A549 (cell line): ENCODE measurements at regions not wholly inside any gene's neighbourhood (a gene's known extent, or its start where the extent isn't known, plus 50 kb on each side); places are given as distances from the start of the nearest gene placed in this dataset.

Source experiments
- ATAC-seq, 2 experiments: fragments of 200-7000 bp in 1 of 2; fragments of >200 bp in 1 of 2; cut with Nextera tagmentation in 1 of 2; cut with Tn5 transposase in 1 of 2; 3 replicates each; pipeline versions ENCODE4 v1.8.0 to v1.9.1; 2018 to 2020; ENCODE audit warnings: mild to moderate bottlenecking in 1 of 2, moderate library complexity in 1 of 2
- CTCF ChIA-PET: fragments of 300-600 bp; sonication (Branson Sonifier 250); formaldehyde crosslinking; extraction: SDS; loops from one replicate; lab custom pipeline; 2021; ENCODE audit warnings: antibody characterized with exemption, inconsistent platforms; lab: Yijun Ruan, JAX
- POLR2A ChIA-PET: fragments of 350-600 bp; formaldehyde crosslinking; extraction: SDS; loops from one replicate; lab custom pipeline; 2021; ENCODE audit warnings: antibody characterized with exemption, inconsistent platforms; lab: Yijun Ruan, JAX
- DNase-seq, 2 experiments: peaks; one replicate each; pipeline versions ENCODE4 v3.0.0 to v3.0.0-alpha.2; 2011 to 2016; ENCODE audit warnings: low read depth in 1 of 2, low spot score in 1 of 2
- FAIRE-seq: peaks from 2 replicates; lab custom pipeline; 2011; peaks lifted over from hg19 to GRCh38; lab: Jason Lieb, UNC
- H3K27ac ChIP-seq, 2 experiments: fragments of >200 bp; sonication (Bioruptor Twin); formaldehyde crosslinking; 3 replicates each; pipeline ENCODE4 v1.5.1; 2016 to 2017
- H3K4me1 ChIP-seq: fragments of >200 bp; sonication (Bioruptor Twin); formaldehyde crosslinking; 3 replicates; pipeline ENCODE4 v1.6.1; 2016
- H3K4me2 ChIP-seq: fragments of >200 bp; sonication (Bioruptor Twin); formaldehyde crosslinking; 3 replicates; pipeline ENCODE4 v1.6.1; 2016
- H3K4me3 ChIP-seq: fragments of >200 bp; sonication (Bioruptor Twin); formaldehyde crosslinking; 3 replicates; pipeline ENCODE4 v1.5.1; 2016
- H3K9me3 ChIP-seq: fragments of >200 bp; sonication (Bioruptor Twin); formaldehyde crosslinking; 3 replicates; pipeline ENCODE4 v1.6.1; 2016
- ATOH8 ChIP-seq: fragments of 250-450 bp; sonication (Bioruptor Pico); IDR thresholded peaks from 2 replicates; pipeline ENCODE4 v1.5.0; 2020; ENCODE audit warnings: low read depth, mild to moderate bottlenecking, moderate library complexity
- CBX8 ChIP-seq: fragments of 200-600 bp; sonication (generic); IDR thresholded peaks from 2 replicates; pipeline ENCODE4 v1.6.1; 2016
- CEBPB ChIP-seq, 2 experiments: fragments of >200 bp in 1 of 2; sonication (Bioruptor Twin) in 1 of 2; formaldehyde crosslinking in 1 of 2; IDR thresholded peaks; 2 replicates each; pipeline ENCODE4 v1.6.1; 2012 to 2016
- CHD2 ChIP-seq: fragments of 150-350 bp; IDR thresholded peaks from 2 replicates; pipeline ENCODE4 v1.6.1; 2014; ENCODE audit warnings: low read length; ENCODE audit not compliant: partially characterized antibody
- CTCF ChIP-seq: fragments of >200 bp; sonication (Bioruptor Twin); formaldehyde crosslinking; IDR thresholded peaks from 3 replicates; pipeline ENCODE4 v1.5.1; 2016
- EHF ChIP-seq: fragments of 250-450 bp; sonication (Bioruptor Pico); IDR thresholded peaks from 2 replicates; pipeline ENCODE4 v1.5.0; 2020; ENCODE audit warnings: mild to moderate bottlenecking
- EHMT2 ChIP-seq: fragments of 200-600 bp; sonication (generic); IDR thresholded peaks from 2 replicates; pipeline ENCODE4 v1.6.1; 2016; ENCODE audit warnings: antibody characterized with exemption, low read depth, mild to moderate bottlenecking, moderate library complexity
- EP300 ChIP-seq, 2 experiments: fragments of >200 bp; sonication (Bioruptor Twin); formaldehyde crosslinking; IDR thresholded peaks; 2 replicates in 1 of 2; 3 replicates in 1 of 2; pipeline ENCODE4 v1.6.1; 2016 to 2017
- FOSB ChIP-seq: fragments of 250-450 bp; sonication (Bioruptor Pico); IDR thresholded peaks from 2 replicates; pipeline ENCODE4 v1.5.0; 2020; ENCODE audit warnings: mild to moderate bottlenecking, moderate library complexity
- FOSL2 ChIP-seq, 2 experiments: fragments of 450-650 bp in 1 of 2; fragments of >200 bp in 1 of 2; sonication (Bioruptor Twin) in 1 of 2; formaldehyde crosslinking; IDR thresholded peaks; 2 replicates each; pipeline versions ENCODE4 v1.5.0 to v1.6.1; 2016 to 2020; ENCODE audit warnings: mild to moderate bottlenecking in 1 of 2, moderate library complexity in 1 of 2
- FOXS1 ChIP-seq: fragments of 250-450 bp; sonication (Bioruptor Pico); IDR thresholded peaks from 2 replicates; pipeline ENCODE4 v1.5.0; 2020; ENCODE audit warnings: mild to moderate bottlenecking, moderate library complexity
- HES2 ChIP-seq: fragments of >200 bp; sonication (Bioruptor Twin); formaldehyde crosslinking; IDR thresholded peaks from 2 replicates; pipeline ENCODE4 v1.6.1; 2016
- HMGXB4 ChIP-seq: fragments of 250-450 bp; sonication (Bioruptor Pico); IDR thresholded peaks from 2 replicates; pipeline ENCODE4 v1.5.0; 2021; ENCODE audit warnings: mild to moderate bottlenecking, moderate library complexity, borderline replicate concordance
- HOXA7 ChIP-seq: fragments of 250-450 bp; sonication (Bioruptor Pico); IDR thresholded peaks from 2 replicates; pipeline ENCODE4 v1.5.0; 2020; ENCODE audit warnings: mild to moderate bottlenecking, moderate library complexity
- HOXB5 ChIP-seq: fragments of 250-450 bp; sonication (Bioruptor Pico); IDR thresholded peaks from 2 replicates; pipeline ENCODE4 v1.5.0; 2020; ENCODE audit warnings: mild to moderate bottlenecking, moderate library complexity
- JUN ChIP-seq, 2 experiments: fragments of >200 bp; sonication (Bioruptor Twin); formaldehyde crosslinking; IDR thresholded peaks; 2 replicates in 1 of 2; 3 replicates in 1 of 2; pipeline ENCODE4 v1.6.1; 2016 to 2017
- JUNB ChIP-seq: fragments of >200 bp; sonication (Bioruptor Twin); formaldehyde crosslinking; IDR thresholded peaks from 2 replicates; pipeline ENCODE4 v1.6.1; 2016
- KDM5A ChIP-seq: fragments of 200-600 bp; sonication (generic); IDR thresholded peaks from 2 replicates; pipeline ENCODE4 v1.6.1; 2016; ENCODE audit warnings: antibody characterized with exemption, mild to moderate bottlenecking
- MAFK ChIP-seq: fragments of 450-650 bp; IDR thresholded peaks from 2 replicates; pipeline ENCODE4 v1.6.1; 2014; ENCODE audit not compliant: partially characterized antibody
- MAZ ChIP-seq: fragments of 150-350 bp; IDR thresholded peaks from 2 replicates; pipeline ENCODE4 v1.6.1; 2014; ENCODE audit warnings: antibody characterized with exemption, low read depth, low read length, borderline replicate concordance
- NFE2L2 ChIP-seq: fragments of 150-350 bp; conservative IDR thresholded peaks from 2 replicates; pipeline ENCODE4 v1.6.1; 2014; ENCODE audit warnings: low read length
- NPAS2 ChIP-seq: fragments of 250-450 bp; sonication (Bioruptor Pico); IDR thresholded peaks from 2 replicates; pipeline ENCODE4 v1.8.0; 2022; ENCODE audit warnings: mild to moderate bottlenecking, moderate library complexity, borderline replicate concordance
- NR3C1 ChIP-seq: fragments of >200 bp; sonication (Bioruptor Twin); formaldehyde crosslinking; IDR thresholded peaks from 3 replicates; pipeline ENCODE4 v1.6.1; 2017
- PHF8 ChIP-seq: fragments of 200-600 bp; sonication (generic); IDR thresholded peaks from 2 replicates; pipeline ENCODE4 v1.6.1; 2016; ENCODE audit warnings: low read depth, mild to moderate bottlenecking, antibody characterized with exemption, moderate library complexity, borderline replicate concordance
- POLR2A ChIP-seq: IDR thresholded peaks from 2 replicates; pipeline ENCODE4 v1.6.1; 2012; ENCODE audit warnings: mild to moderate bottlenecking, low read length
- RAD21 ChIP-seq, 2 experiments: fragments of >200 bp in 1 of 2; sonication (Bioruptor Twin) in 1 of 2; formaldehyde crosslinking in 1 of 2; IDR thresholded peaks in 1 of 2; conservative IDR thresholded peaks in 1 of 2; 2 replicates in 1 of 2; 3 replicates in 1 of 2; pipeline ENCODE4 v1.6.1; 2012 to 2018; ENCODE audit warnings: inconsistent platforms in 1 of 2
- RARB ChIP-seq: fragments of 250-450 bp; sonication (Bioruptor Pico); IDR thresholded peaks from 2 replicates; pipeline ENCODE4 v1.8.0; 2021; ENCODE audit warnings: mild to moderate bottlenecking, moderate library complexity
- SMC3 ChIP-seq: fragments of >200 bp; sonication (Bioruptor Twin); formaldehyde crosslinking; IDR thresholded peaks from 3 replicates; pipeline ENCODE4 v1.6.1; 2018; ENCODE audit warnings: inconsistent platforms
- SREBF2 ChIP-seq: fragments of 450-650 bp; IDR thresholded peaks from 2 replicates; pipeline ENCODE4 v1.6.1; 2014; ENCODE audit warnings: mild to moderate bottlenecking, moderate library complexity
- TFCP2L1 ChIP-seq: fragments of 250-450 bp; sonication (Bioruptor Pico); IDR thresholded peaks from 2 replicates; pipeline ENCODE4 v1.5.0; 2021; ENCODE audit warnings: mild to moderate bottlenecking
- USF2 ChIP-seq: fragments of 450-650 bp; IDR thresholded peaks from 2 replicates; pipeline ENCODE4 v1.6.1; 2014; ENCODE audit warnings: antibody characterized with exemption
- ZC3H11A ChIP-seq: fragments of 450-650 bp; IDR thresholded peaks from 2 replicates; pipeline ENCODE4 v1.6.1; 2014; ENCODE audit warnings: antibody characterized with exemption, mild to moderate bottlenecking
- ZSCAN20 ChIP-seq: fragments of 250-450 bp; sonication (Bioruptor Pico); IDR thresholded peaks from 2 replicates; pipeline ENCODE4 v1.8.0; 2022; ENCODE audit warnings: mild to moderate bottlenecking, moderate library complexity
- WGBS: methylation state at CpG from one replicate; pipeline ENCODE4 v1.1.6; 2017; ENCODE audit errors: missing lambda C conversion rate; 5-methylcytosine and 5-hydroxymethylcytosine counted together

GRCh38 chr10:3530346-3530745, 254.7 kb downstream of the KLF6 start:
- peaks cover 23% of the 10 kb centered on the region for H3K4me1 ChIP-seq
- no peak for ATAC-seq
- POLR2A ChIA-PET, result no interaction called here
- no peak for TF ChIP-seq CEBPB (IDR thresholded peaks at IDR 0.05)
- no peak for TF ChIP-seq USF2
- TF ChIP-seq HMGXB4 (CRISPR knock-in tag), result no peak
- TF ChIP-seq ZC3H11A, result no peak
- no peak for TF ChIP-seq EHMT2
- TF ChIP-seq RAD21 (conservative IDR thresholded peaks at IDR 0.05 in 1 of 2, IDR thresholded peaks at IDR 0.05 in 1 of 2), result no peak
- no peak for TF ChIP-seq NPAS2 (CRISPR knock-in tag)
- no peak for TF ChIP-seq MAFK
- no peak for TF ChIP-seq HOXA7 (CRISPR knock-in tag)
- no peak for TF ChIP-seq HOXB5 (CRISPR knock-in tag)
- no peak for TF ChIP-seq SREBF2
- no peak for TF ChIP-seq MAZ
- TF ChIP-seq ZSCAN20, result no peak
- TF ChIP-seq JUNB, result no peak
- no peak for TF ChIP-seq FOSL2 (IDR thresholded peaks at IDR 0.05)
- no peak for TF ChIP-seq FOSL2 (CRISPR knock-in tag; IDR thresholded peaks at IDR 0.05)
- no peak for TF ChIP-seq PHF8
- TF ChIP-seq NR3C1, result no peak
- no peak for TF ChIP-seq POLR2A
- TF ChIP-seq NFE2L2, result no peak
- no peak for TF ChIP-seq JUN (IDR thresholded peaks at IDR 0.05)
- FAIRE-seq, result peak; percentile 59
- no peaks in the 10 kb centered on the region for H3K9me3 ChIP-seq
- H3K4me3 ChIP-seq, result no peak overlapping the region
- no peak overlapping the region for H3K4me2 ChIP-seq
- no peak overlapping the region for H3K27ac ChIP-seq
- WGBS, result 61% methylated on average over 12 of the region's 13 CpGs
- DNase-seq, result no peak
- CTCF ChIA-PET, result interaction anchor here (0.8 to 1.2 kb wide), 2 partner anchors 17 to 333 kb away, joined by 3 to 4 read pairs; no protein-coding TSS in a partner anchor

GRCh38 chr10:3529691-3530090, 255.3 kb downstream of the KLF6 start:
- FAIRE-seq (no peak), DNase-seq (no peak), ATAC-seq (no peak)
- no peak overlapping the region for H3K4me3 ChIP-seq
- H3K4me2 ChIP-seq, result no peak overlapping the region
- CTCF ChIA-PET, result interaction anchor here (0.8 to 1.4 kb wide), 2 partner anchors 10 to 333 kb away, joined by 3 read pairs; no protein-coding TSS in a partner anchor
- no peak overlapping the region for H3K27ac ChIP-seq
- H3K9me3 ChIP-seq, result no peaks in the 10 kb centered on the region
- peaks cover 28% of the 10 kb centered on the region for H3K4me1 ChIP-seq
- TF ChIP-seq FOSB (CRISPR knock-in tag), result no peak
- no peak for TF ChIP-seq CBX8
- TF ChIP-seq ATOH8, result no peak
- TF ChIP-seq MAZ, result no peak
- TF ChIP-seq MAFK, result no peak
- TF ChIP-seq RARB (CRISPR knock-in tag), result no peak
- no peak for TF ChIP-seq PHF8
- TF ChIP-seq EP300 (IDR thresholded peaks at IDR 0.05), result no peak
- TF ChIP-seq POLR2A, result no peak
- TF ChIP-seq CHD2, result no peak
- no peak for TF ChIP-seq TFCP2L1 (CRISPR knock-in tag)
- TF ChIP-seq FOXS1 (CRISPR knock-in tag), result no peak
- TF ChIP-seq ZSCAN20, result no peak
- TF ChIP-seq EHF (CRISPR knock-in tag), result no peak
- TF ChIP-seq HES2, result no peak
- no peak for TF ChIP-seq KDM5A
- TF ChIP-seq SMC3, result no peak
- TF ChIP-seq USF2, result no peak
- no peak for TF ChIP-seq CTCF
- TF ChIP-seq JUN (IDR thresholded peaks at IDR 0.05), result no peak
- POLR2A ChIA-PET, result no interaction called here
- 93% methylated on average over 11 of the region's 11 CpGs for WGBS
